HT-29 (cell line): ENCODE measurements at regions not wholly inside any gene's neighbourhood (a gene's known extent, or its start where the extent isn't known, plus 50 kb on each side); places are given as distances from the start of the nearest gene placed in this dataset.
A peak's percentile ranks its signal among the peaks of the same experiment; 100 is the strongest.

Source experiments
- DNase-seq: peaks from one replicate; pipeline ENCODE4 v3.0.0-alpha.2; 2015; ENCODE audit warnings: low spot score

DNA sequence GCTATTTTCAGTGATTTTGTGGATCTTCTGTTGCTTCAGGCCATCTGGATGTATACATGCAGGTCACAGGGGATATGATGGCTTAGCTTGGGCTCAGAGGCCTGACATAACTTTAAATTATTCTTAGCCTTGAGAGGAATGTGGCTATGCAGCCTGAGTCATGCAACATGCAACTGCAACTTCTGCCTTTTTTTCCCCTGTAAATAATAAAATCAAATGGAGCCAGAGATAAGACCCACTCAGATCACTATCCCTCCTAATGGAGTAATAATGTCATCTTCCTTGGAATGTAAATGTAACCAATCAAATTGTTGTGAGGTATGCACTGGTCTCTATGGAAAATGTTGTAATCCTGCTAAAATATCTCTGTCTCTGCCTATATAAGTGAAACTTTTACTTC lies 54.9 kb downstream of the MAGEB17 start:
- no peak for DNase-seq

DNA sequence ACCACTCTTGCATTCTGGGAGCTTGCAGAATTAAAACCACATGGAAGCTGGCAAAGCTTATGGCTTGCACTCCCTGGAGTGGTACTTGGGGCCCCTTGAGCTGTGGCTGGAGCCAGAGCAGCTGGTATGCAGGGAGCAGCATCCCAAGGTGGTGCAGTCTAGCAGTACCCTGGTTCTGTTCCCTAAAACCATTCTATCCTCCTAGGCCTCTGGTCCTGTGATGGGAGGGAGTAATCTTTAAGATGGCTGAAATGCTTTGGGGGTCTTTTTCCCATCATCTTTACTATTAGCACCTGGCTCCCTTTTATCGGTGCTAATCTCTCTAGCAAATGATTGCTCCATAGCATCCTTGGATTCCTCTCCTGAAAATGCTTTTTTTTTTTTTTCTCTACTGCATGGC lies 56.1 kb downstream of the MAGEB17 start:
- no peak for DNase-seq

- peak; percentile 49 for DNase-seq
These were observed 71.9 kb downstream of the MAGEB17 start for GRCh38 chrX:16239211-16239610.

GRCh38 chrX:16240231-16240905 lies 73.1 kb downstream of the MAGEB17 start:
- no peak for DNase-seq

GRCh38 chrX:16240968-16241367 lies 73.7 kb downstream of the MAGEB17 start:
- no peak for DNase-seq

DNA sequence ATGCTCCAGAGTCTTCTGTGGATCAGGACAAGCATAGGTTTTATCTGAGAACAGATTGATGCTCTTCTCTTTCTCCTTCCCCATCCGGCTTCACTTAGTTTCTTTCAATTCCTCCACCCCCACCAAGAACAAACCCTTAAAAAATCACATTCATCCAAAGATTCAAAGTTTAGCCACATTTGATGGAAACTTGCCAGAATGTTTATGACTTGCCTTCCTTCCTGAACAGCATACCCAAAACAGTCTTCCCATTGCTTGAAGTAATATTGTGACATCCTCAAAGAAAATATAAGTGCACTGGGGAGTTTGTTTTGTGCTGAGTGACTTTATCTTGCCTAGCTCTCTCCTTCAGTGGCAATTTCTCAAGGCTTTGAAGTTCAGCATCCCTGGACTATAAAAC lies 83.0 kb downstream of the MAGEB17 start:
- no peak for DNase-seq

DNA sequence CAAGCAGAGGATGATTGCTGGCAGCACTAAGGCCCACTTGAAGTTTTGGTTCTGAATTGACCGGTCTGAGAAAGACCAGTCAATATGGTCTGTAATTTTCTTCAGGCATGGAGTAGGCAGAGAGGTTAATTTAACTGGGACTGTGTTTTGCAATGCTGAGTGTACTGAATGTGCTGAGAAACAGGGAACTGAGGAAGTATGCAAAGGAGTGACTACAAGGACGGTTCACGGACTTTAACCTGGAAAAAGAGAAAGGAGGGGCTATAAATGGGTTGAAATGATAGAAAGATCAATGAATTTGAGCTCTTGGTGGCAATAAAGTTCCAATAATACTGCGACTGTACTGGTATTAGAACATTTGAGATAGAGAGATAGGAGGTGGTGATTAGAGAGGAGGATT lies 84.5 kb downstream of the MAGEB17 start:
- no peak for DNase-seq

GRCh38 chrX:16258882-16259281 lies 91.6 kb downstream of the MAGEB17 start:
- DNase-seq = no peak

DNA sequence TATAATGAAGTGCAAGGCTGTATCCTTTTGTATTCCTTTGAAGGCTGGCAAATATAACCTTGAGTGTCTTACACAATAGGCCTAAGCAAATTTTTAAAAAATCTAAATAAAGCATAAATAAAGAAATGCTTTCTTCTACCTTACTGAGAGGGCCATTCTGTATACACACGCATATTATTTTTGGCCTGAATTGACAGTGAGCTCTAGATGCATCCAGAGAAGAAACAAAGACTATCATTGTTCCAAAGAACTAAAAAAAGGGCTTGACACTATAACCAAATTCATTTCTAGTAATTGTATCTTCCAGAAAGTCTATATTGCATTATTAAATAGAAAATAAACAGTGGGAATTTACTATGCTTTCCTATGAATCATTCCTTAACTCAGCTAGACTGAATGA lies 100.2 kb downstream of the MAGEB17 start:
- DNase-seq = no peak

DNA sequence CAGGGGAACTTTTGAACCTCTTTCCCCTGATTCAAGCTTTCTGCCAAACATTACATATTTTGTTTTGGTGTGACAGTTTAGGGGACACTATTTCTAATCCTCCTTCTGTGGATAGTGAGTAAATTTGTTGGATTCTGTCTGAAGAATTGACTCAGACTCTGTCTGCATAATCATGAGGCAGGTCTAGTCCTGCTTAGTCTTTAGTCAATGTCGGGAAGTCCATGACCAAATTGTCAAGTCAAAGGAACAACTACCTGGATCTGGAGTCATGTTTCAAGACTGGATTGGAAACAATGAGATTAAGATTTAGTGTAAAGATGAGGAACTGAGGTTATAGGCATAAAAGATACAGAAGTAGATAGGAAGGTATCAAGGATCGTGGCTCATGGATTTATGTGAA lies 100.9 kb downstream of the MAGEB17 start:
- DNase-seq = no peak

- peak; percentile 26 for DNase-seq
These were observed 111.6 kb downstream of the MAGEB17 start for GRCh38 chrX:16278927-16279326.

DNA sequence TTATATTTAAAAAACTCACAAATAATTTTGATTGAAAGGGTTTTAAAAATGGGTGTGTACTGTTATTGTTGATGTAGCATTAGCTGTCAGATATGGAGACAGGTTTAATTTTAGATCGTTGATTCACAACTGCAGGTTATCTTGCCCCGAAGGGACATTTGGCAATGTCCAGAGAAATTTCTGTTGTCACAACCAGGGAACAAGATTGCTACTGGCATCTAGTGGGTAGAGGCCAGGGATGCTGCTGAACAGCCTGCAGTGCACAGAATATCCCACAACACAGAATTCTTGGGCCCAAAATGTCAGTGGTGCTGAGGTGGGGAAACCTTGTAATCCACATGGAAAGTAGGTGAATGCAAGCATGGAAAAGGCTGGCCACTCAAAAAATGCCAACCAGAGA lies 114.9 kb downstream of the MAGEB17 start:
- no peak for DNase-seq

DNA sequence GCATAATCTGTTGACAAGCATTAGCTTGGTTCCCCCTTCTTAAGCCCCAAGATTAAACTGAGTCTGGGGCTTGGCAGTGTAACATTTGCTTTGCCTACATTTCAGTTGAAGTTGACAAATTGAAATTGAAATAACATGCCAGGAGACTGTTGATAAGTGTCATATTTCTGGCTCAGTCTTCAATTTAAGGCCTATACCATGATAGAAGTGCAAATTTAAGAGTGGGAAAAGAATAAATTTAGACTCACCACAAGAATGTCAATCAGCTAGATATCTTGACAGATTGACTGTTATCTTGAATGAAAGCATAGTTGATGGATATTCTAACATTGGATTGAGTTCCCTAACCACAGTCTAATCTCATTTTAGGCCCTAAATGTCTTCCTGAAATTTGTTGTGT lies 117.6 kb downstream of the MAGEB17 start:
- DNase-seq = no peak

GRCh38 chrX:16290997-16291396 lies 123.7 kb downstream of the MAGEB17 start:
- no peak for DNase-seq

GRCh38 chrX:16300831-16301230 lies 133.6 kb downstream of the MAGEB17 start:
- no peak for DNase-seq

DNA sequence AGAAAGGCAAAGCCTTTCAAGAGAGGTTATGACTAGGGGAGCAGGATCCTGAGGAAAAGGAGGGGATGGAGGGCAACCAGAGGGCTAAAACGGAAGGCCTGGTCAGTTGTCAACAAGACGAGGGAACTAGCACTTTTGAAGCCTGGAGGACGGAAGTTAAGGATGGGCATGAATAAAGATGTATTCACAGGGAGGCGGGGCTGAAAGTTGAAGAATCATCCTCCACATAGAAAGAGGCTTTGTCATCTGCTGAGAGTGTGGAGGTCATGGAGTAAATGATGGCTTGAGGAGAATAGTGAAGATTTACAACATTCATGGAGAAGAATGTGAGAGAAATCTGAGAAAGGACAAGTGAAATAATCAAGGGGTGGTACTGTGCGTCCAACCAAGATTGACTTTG lies 137.5 kb downstream of the MAGEB17 start:
- no peak for DNase-seq

GRCh38 chrX:16305187-16305586 lies 137.9 kb downstream of the MAGEB17 start:
- DNase-seq = no peak

DNA sequence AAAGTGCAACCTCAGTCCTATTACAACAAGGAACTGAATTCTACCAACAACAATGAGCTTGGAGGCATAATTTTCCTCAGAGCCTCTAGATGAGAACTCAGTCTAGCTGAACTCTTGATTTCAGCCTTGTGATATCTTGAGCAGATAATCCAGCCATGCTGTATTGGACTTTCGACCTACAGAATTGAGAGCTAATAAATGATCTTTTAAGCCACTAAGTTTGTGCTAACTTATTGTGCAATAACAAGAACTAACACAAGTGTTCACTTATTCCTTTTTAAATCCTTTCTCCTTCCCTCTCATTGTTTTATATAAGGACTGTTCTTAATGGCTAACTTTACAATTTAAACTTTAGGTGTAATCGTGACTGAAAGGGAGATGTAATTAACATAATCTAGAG lies 140.7 kb downstream of the MAGEB17 start:
- DNase-seq = no peak

GRCh38 chrX:16308773-16309172 lies 141.5 kb downstream of the MAGEB17 start:
- no peak for DNase-seq

GRCh38 chrX:16310326-16310725 lies 143.0 kb downstream of the MAGEB17 start:
- peak; percentile 15 for DNase-seq

DNA sequence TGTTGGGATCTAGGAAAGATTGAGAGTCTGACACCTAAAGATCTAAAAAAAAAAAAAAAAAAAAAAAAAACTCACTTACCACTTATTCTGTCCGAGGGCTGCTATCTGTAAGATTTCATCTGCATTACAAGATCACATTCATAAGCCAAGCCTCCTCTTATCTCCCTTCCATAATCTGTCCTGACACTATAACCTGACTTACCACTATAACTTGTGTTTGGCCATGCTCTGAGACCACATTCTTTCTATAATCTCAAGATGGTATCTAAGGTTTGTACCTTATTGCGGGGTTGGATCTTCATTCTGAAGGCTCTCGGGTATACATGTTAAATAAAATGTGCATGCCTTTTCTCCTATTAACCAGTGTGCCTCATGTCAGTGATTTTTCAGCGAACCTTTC lies 144.4 kb downstream of the MAGEB17 start:
- no peak for DNase-seq

DNA sequence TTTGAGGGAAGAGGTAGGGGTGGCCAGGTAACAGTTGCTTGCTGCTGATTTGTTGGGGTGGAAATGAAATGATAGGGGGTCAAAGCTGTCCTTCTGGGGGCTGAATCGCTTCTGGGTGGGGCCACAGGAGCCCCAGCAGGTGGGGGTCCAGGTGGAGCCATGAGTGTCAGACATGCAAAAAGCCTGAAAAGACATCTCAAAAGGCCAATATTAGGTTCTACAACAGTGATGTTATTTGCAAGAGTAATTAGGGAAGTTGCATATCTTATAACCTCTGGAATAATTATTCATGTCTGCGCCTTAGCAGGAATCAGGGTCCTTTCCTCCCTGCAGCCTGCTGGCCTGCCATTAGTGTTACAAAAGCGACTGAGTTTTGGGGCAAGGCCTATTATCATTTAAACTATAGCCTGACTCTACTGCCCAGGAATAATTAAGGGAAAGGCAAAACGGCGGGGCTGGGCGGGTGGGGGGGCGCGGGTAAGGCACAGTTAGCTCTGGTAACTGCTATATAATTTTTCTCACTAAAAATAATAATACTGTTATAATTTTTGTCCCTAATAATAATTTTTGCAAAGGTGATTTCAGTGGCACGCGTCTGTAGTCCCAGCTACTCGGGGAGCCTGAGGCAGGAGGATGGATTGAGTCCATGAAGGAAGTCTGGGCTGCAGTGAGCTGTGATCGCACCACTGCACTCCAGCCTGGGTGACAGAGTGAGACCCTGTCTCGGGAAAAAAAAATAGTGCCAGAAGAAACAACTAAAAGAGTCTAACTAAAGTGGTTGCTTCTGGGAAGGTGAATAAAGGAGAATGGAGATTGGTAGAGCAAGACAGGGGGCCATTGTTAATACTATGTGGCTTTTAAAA lies 145.7 kb downstream of the MAGEB17 start:
- no peak for DNase-seq

DNA sequence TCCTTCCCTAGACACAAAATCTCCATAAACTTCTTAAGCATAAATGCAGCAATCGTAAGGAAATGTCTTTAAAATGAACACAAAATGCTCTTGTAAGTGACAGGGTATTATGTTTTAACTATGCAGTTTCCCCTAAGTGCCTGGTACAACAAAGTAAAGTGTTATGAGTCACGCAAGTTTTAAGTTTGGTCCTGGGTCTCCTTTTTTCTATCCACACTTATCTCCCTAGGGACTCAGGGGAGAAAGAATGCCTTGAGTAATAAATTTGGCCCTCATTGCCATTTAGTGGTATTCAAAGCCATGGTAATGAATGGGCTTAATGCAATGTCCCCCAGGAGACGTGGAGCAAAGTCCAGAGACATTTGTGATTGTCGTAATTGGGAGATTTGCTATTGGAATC lies 149.1 kb downstream of the MAGEB17 start:
- DNase-seq = no peak
